GM19240 (cell line): ENCODE measurements at regions not wholly inside any gene's neighbourhood (a gene's known extent, or its start where the extent isn't known, plus 50 kb on each side); places are given as distances from the start of the nearest gene placed in this dataset.
A peak's percentile ranks its signal among the peaks of the same experiment; 100 is the strongest.
"Not testable (repeated sequence)": the region's sequence is repeated elsewhere in the genome, so short reads cannot be mapped to it uniquely, and the experiment has no call there.

ENCODE experiments used
- DNase-seq: peaks from one replicate; pipeline ENCODE4 v3.0.0; 2011; ENCODE audit warnings: low spot score; ENCODE audit not compliant: insufficient read length

DNA sequence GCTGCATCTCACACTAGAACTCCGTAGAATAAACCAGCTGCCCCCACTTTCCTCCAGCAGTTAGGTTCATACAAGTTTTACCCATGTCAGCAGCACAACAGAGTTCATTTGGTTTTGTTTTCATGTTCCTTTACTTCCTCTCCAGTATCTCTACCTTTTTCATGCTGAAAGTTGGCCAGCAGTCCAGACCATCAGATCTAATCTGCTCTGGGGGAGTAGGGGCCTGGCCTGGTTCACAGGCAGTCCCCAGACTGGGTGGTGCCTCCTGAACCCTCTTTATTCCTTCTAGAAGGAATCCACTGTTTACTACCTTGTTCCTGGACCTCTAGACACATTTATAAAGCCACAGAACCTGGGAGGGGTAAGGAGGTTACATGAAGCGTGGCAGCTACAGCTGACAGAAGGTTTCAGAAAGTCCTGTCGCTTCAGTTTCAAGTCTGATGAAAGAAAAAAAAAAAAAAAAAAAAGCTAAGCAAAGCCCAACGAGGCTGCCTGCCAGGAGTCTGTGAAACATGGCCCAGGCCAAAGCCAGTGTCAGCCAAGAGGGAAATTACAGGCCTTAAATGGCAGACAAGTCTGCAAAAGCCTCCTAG, 184.6 kb upstream of the JUN start:
- peak; percentile 33 for DNase-seq

DNA sequence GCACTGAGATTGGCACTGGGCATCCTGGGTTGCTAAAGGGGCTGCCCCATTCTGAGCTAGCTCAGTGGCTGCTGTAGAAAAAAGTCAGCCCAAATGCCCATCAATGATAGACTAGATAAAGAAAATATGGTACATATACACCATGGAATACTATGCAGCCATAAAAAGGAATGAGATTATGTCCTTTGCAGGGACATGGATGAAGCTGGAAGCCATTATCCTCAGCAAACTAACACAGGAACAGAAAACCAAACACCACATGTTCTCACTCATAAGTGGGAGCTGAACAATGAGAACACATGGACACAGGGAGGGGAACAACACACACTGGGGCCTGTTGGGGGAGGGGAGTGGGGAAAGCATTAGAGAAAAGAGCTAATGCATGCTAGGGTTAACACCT, 185.3 kb upstream of the JUN start:
- DNase-seq, result not testable (repeated sequence)

DNA sequence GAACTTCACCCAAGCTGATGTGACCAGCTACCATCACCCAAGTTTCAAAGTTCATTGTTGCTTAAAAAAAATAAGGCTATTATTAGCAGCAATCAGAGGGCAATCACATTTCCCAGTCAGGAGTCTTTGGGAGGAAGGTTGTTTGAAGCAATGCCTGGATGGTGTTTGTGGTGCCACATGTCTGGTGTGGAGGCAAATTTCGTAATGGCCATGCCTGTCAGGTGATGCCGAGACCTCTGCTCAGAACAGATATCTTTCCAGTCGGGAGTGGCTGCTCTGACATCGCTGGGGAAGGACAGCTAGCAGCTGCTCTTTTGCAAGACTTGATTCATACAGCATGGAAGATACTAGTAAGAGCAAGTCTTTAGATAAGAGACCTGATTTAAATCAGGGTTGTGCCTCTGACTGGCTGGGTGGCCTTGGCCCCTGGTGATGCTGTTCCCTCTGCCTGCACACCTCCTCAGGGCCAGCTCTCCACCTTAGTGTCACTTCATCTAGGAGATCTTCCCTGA, 187.8 kb upstream of the JUN start:
- no peak for DNase-seq

DNA sequence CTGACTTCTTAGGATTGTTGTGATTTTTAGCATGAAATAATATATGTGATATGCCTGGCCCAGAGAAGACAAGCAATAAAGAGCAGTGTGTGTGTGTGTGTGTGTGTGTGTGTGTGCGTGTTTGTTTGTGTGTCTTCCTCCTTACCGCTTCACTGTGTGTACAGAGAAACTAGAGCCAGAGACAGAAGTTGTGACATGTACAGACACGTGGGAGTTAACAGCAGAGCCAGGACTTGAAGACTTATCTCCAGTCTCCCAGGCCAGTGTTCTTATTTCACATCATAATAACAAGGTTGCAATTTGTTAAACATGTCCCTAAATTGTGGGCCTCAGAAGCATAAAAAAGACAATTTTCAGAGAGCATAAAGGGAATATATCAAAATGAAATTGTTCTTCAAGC, 192.0 kb upstream of the JUN start:
- no peak for DNase-seq

DNA sequence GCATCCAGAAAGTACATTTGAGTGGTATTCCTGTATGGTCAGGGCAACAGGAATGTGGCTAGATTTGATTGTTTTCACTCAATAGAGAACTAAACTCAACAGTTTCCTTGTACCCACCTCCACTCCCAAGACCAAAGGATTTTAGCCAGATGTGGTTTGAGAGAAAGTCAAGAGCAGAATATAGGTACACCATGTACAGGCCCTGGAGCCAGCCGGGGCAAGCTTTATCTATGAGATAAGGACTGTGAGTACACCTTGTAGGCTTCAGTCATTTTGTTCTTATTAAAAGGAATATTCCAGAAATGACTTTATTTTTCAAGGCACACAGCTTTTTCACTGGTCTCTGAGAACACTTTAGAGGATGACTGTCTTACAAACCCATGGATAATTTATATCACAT, 192.4 kb upstream of the JUN start:
- no peak for DNase-seq

DNA sequence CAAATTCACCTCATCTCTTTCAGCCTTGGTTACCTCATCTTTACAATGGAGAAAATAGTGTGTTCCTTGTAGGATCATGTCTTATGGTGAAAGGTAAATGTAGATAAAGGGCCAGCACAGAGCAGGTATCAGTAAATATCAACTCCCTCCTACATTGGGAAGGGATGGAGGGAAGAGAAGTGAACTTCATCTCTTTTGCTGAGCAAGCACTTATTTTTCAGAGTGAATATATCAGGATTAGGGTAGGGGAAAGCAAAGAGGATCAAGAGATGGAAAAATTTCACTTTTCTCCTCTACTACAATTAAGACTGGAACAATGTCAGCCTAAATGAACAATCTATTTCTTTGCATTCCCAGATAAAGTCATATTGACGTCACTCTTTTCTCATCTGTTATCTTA, 193.8 kb upstream of the JUN start:
- DNase-seq, result no peak

DNA sequence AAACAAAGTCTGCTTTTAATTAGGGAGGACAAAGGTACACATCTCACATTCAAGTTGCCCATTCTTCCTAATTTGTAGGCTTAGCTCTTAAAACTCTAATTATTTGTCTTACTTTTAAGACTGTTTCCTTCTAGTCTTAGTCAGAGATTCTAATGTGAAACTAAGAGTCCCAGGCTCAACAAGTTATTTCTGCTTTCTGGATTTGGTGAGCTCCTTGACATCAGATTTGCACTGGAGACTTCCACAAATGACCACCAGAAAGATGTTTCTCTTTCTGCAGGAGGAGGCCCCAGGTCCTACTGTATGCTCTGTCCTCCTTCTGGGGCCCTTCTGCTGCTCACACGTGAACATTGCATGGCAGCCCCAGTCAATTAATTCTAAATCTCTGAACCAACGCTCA, 194.2 kb upstream of the JUN start:
- DNase-seq, result no peak

DNA sequence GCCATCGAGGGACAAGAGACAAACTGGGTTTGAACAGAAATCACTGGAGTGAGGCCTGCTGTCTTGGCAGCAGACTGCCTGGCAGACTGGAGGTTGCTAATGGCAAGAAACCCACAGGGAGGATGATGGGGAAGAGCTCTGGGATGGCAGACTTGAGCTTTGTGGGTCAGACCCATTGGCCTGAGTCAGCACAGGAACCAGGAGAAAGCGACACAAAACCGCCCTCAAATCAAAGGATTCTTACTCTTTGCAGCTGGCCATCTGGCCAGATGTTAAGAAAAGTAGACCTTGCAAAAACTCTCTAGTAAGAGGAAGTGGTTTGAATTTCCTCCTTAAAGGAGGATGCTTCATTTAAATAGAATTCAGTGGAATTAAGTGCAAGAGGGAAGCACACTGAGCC, 195.2 kb upstream of the JUN start:
- DNase-seq, result no peak

DNA sequence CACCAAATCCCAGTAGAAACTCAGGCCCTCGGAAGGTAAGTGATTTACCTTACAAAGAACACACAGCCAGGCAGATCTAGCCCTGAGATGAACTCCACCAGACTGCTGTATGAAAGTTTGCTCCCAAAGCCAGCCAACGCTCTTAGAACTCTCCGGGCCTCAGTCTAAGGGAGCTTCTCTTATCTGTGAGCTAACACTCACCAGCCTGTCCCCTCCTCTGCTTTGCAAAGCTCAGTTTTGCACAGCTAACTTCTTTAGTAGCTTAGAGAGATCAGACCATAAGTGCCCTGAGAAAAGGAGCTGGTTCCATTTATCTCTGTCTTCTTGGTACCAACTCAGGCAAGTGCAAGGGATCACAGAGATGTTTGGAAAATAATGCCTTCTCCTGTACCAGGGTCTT, 195.8 kb upstream of the JUN start:
- DNase-seq, result no peak

DNA sequence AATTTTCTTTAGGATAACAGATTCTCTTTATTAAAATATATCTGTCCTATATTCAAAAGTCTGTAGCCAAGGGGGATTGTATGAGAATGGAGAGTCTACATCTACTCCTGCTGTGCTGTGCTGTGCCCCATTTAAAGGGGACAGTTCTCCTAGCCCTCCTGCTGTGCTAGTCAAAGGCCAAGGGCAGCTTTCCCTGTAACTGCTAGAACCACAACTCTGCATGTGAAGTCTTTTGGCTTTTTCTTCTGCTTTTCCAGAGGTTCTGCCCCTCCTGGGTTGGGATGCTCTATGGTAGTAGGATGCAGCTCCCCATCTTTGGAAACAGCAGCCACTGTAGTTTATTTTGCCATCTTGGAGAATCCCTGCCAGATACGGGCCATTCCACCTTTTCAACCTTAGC, 197.5 kb upstream of the JUN start:
- no peak for DNase-seq

DNA sequence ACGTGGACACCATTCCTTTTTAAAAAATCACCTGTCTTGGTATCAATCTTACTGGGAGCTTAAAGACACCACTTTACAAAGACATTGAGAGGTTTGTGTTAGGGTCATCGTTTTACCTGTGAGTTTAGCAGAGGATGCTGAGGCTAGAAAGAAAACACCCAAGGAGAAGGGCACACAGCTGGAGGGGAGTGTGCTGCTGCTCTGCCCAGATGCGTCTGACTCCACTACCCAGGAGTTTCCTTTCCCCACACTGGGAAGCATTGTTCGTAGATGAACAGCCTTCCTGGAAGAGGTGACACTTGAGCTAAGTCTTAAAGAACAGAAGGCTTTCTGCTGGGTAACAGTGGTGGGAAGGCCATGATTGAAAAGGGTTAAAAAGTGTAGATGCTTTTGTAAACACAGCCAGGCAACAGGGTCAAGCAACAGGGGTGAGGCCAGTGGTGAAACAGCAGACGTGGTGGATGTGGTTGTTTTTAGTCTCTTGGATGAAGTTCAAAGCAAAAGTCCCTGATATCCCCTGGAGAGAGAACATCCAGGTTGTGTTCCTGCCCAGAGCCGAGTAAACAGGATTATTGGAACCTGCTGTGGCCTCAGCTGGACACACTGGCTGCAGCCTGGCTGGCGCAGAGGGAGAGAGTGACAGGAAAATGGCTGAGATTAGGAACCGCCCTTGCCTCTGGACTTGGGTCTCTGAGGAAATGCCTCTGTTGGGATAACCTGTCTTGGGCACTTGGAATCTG, 198.6 kb upstream of the JUN start:
- DNase-seq, result no peak

DNA sequence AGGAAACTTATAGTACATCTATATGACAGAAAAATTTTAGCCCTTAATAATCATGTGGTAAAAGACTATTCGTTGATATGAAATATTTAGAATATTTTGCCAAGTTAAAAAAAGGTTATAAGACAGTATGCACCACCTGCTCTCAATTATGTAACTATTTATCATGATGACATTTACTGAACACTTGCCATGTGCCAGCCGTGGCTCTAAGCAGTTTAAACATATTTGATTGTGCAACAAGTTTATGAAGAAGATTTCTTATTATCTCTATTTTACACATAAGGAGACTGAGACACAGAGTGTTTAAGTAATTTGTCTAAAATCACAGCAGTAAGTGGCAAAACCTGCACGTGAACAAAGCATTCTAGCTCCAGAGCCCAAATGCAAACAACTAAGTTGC, 199.3 kb upstream of the JUN start:
- DNase-seq, result no peak

DNA sequence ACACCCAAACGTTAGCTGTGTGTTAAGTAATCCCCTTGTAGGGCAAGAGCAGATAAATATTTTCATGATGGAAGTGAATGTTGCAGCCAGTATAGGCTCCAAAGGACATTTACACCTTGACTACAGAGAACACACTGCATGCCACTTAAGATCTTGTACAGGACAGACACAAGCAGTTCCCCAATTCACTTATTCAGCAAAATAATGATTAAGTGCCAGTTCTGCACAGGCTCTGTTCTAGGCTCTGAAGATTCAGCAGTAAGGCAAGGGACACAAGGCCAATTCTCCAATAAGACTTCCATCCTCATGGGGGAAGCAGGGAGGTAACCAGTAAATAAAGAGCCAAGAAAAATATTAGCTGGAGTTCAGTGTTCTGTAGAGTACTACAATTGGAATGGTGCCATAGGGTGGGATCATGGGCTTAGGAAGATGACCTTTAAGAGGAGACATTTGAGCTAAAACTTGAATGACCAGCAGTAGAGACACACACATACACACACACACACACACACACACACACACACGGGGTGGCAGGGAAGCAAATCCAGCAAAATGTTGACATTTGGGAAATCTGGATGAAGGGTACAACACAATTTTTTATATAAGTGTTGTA, 199.9 kb upstream of the JUN start:
- DNase-seq, result no peak

DNA sequence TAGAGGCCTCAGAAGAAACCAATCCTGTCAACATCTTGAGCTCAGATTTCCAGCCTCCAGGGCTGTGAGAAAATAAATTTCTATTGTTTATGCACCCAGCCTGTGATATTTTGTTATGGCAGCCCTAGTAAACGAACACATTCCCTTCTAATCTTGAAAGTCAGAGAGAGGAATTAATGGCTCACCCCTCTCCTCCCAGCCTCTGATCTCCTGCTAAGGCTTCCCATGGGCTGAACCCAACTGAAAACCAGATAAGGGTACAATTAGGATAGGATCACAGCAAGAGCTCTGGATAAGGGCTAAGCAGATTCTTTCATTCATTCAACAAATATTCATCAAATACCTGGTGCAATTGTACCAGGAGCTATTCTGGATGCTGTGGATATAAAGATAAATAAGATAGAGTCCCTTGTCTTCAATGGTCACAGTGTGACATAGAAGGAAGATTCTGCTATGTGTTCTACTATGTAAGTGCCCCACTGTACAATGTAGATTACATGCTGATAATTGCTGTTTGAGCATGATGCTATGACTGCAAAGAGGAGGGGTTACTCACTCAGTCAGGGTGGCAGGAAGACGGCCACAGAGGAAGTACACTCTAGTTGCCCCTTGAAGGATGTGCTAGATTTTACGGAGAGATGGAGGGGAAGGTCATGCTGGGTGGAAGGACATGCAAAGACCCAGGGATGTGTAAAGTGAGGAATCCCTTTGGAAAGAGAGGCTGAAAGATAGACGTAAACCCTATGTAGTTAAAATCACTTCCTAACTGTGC, 203.3 kb upstream of the JUN start:
- no peak for DNase-seq

DNA sequence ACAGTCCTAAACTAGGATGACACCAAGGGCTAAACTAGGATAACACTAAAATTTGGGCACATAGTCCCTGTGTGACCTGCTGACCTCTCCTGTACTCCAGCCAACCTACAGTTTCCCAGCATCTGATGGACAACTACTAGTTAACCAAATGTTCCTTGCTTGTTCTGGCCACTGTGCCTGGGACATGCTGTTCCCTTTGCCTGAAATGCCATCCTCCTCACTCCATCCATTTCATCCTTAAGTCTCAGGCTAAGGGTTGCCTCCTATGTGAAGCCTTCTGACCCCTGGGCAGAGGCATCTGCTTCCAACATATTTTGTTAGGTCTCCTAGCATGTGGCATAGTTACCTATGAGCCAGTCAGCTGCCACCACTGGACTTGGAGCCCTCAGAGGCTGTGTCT, 204.9 kb upstream of the JUN start:
- no peak for DNase-seq

DNA sequence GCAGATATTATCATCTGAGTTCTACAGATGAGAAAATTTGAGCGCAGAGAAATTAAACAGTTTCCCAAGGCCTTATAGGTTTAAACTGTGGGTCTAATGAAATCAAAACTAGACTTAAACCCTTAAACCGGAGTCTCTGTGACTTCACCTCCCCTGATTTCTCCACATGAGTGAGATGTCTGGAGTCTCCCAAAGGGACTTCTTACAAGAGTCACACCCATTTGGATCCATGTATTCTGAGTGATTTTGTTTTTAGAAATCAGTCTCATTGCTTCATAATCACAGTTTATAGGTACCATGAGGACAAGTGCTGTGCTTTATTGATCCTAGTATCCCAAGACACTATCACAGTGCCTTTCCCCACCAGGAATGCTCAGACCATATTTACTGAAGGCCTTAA, 206.0 kb upstream of the JUN start:
- DNase-seq, result no peak

DNA sequence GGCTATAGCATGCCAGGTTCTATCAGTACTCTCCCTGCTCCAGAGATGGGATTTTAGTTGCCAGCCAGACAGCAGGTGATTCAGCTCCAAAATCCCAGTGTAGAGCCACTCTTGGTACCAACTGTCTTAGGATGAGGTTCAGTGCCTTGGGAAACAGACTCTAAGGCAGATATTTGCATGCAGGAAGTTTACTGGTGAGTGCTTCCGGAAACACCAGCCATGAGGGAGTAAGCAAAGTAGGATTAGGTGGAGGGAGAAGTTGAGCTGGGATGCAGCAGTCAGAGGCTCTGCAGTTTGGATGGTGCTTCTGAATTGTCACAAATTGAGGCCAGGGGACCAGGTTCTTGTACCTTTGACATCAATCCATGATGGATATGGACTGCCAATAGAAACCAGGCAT, 207.5 kb upstream of the JUN start:
- DNase-seq, result no peak

DNA sequence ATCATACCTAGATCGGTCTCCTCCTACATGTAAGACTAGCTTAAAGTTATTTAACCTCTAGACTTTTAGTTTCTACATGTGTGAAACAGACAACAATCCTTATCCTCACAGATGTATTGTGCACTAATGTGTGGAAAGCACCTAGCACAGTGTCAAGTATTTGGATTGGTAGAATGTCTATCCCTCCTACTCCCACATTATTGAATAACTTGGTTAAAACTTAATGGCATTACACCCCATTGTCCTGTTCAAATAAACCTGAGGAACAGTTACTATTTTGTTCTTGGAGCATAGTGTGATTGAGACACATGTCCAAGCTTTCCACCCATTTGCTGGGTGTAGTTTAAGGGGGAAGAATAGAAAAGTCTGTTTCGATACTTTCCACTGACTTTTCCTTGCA, 208.8 kb upstream of the JUN start:
- no peak for DNase-seq

DNA sequence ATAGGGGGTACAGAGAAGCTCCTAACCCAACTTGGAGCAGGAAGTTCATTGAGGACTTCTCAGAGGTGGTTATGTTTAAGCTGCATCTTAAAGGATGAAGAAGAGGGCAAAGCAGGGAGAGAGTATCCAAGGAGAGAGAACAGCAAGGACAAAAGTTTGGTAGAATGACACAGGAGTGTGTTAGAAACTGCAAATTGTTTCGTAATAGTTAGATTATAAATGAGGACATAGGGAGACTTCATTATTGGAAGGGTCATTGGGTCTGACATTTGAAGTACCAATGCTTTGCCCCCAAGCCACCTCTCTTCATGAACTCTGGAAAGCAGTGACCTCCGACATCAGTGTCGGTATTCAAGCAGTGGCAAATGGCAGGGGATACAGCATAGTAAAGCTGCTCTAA, 209.6 kb upstream of the JUN start:
- DNase-seq, result no peak

DNA sequence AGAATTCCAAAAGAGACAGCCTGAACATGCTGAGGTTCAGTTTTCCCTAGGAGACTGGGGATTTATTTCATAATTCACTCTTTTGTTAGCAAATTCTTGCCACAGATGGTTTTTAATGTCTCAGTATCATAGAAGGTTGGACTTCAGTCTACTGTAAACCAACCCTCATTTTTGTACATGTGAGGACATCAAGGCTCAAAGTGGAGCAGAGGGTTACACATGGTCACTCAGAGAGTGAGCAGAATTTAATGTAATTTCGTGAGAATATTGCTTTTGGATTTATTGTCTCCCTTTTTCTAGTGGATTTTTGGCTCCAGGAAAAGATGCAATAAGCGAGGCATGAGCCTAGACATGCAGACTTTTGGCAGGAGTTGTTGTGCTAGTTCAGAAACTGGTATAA, 210.8 kb upstream of the JUN start:
- no peak for DNase-seq

DNA sequence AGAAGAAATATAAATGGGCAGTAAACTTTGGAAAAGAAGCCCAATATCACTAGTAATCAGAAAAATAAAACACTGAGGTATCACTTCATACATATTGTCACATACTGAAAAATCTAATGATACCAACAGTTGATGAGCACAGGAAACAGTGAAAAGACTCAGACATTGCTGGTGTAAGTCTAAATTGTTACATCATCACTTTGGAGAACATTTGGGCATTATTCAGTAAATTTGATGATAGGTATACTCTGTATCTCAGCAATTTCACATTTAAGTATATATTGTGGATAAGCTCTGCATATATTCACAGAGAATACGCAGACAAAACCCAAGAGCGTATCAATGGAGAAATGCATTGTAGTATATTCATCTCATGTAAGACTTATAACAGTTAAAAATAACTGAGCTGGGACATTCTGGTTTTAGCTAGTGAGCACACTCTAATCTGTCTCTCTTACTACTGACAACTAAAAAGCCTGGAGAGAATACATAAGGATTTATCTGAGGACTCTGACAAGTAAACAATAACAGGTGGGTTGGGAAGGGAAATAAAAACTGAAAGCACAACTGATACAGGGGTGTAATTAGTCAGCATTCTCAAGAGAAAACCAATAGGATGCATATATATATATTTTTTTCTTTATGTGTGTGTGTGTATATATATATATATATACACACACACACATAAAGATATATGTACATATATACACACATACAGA, 212.7 kb upstream of the JUN start:
- no peak for DNase-seq

DNA sequence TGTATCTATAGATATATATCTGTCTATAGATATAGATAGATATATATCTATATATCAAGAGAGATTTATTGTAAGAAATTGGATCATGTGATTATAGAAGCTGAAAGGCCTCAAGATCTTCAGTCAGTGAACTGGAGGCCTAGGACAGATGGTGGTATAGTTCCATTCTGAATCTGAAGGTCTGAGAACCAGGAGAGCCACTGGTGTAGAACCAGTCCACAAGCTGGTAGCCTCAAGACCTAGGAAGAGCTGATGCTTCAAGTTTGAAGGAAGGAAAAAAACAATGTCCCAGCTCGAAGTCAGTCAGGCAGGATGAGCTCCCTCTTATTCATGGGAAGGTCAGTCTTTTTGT, 213.2 kb upstream of the JUN start:
- DNase-seq, result no peak
